ENCODE measurements at regions not wholly inside any gene's neighbourhood (a gene's known extent, or its start where the extent isn't known, plus 50 kb on each side); places are given as distances from the start of the nearest gene placed in this dataset.
"Not testable (repeated sequence)": the region's sequence is repeated elsewhere in the genome, so short reads cannot be mapped to it uniquely, and the experiment has no call there.

DNA sequence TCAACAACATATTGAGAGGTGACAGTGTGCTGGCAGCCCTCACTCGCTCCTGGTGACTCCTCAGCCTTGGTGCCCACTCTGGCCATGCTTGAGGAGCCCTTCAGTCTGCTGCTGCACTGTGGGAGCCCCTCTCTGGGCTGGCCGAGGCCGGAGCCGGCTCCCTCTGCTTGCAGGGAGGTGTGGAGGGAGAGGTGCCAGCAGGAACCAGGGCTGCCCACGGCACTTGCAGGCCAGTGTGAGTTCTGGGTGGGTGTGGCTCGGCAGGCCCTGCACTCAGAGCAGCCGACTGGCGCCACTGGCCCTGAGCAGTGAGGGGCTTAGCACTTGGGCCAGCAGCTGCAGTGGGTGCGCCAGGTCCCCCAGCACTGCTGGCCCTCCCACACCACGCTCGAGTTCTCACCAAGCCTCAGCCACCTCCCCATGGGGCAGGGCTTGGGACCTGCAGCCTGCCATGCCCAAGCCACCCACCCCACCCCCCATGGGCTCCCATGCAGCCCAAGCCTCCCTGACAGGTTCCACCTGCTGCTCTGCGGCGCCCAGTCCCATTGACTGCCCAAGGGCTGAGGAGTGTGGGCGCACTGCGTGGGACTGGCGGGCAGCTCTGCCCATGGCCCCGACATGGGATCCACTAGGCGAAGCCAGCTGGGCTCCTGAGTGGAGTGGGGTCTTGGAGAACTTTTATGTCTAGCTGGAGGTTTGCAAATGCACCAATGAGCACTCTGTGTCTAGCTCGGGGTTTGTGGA lies 377.1 kb upstream of the ANKRD30A start:
- Mint-ChIP-seq H3K36me3 (ENCODE audit: low read depth) (no peaks in the 10 kb centered on the region), H3K27me3 (ENCODE audit: low read depth) (no peaks in the 10 kb centered on the region), H3K9me3 (peaks cover 5% of the 10 kb centered on the region), H3K4me3 (no peak overlapping the region), H3K4me1 (no peaks in the 10 kb centered on the region), H3K27ac (ENCODE audit: unreplicated experiment) (no peak overlapping the region)
- TF ChIP-seq, protein P1, sequence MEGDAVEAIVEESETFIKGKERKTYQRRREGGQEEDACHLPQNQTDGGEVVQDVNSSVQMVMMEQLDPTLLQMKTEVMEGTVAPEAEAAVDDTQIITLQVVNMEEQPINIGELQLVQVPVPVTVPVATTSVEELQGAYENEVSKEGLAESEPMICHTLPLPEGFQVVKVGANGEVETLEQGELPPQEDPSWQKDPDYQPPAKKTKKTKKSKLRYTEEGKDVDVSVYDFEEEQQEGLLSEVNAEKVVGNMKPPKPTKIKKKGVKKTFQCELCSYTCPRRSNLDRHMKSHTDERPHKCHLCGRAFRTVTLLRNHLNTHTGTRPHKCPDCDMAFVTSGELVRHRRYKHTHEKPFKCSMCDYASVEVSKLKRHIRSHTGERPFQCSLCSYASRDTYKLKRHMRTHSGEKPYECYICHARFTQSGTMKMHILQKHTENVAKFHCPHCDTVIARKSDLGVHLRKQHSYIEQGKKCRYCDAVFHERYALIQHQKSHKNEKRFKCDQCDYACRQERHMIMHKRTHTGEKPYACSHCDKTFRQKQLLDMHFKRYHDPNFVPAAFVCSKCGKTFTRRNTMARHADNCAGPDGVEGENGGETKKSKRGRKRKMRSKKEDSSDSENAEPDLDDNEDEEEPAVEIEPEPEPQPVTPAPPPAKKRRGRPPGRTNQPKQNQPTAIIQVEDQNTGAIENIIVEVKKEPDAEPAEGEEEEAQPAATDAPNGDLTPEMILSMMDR (conservative IDR thresholded peaks at IDR 0.05) = no peak
- DNase-seq (ENCODE audit: low read depth, low spot score) = no peak

DNA sequence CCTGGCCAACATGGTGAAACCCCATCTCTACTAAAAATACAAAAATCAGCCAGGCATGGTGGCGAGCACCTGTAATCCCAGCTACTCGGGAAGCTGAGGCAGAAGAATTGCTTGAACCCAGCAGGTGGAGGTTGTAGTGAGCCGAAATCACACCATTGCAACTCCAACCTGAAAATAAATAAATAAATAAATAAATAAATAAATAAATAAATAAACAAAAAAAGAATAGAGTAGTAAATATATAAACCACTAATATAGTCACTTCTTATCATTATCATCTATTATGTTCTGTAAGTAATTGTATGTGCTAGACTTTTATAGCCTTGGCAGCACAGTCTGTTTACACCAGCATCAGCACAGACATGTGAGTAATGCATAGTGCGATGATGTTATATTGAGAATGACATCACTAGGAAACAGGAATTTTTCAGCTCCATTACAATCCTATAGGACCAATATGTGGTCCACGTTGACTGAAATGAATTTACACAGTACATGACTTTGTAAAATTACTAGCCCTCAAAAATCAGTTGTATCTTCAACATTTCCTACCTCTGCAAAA lies 385.4 kb upstream of the ANKRD30A start:
- Mint-ChIP-seq H3K4me3 (no peak overlapping the region), H3K9me3 (no peaks in the 10 kb centered on the region), H3K4me1 (no peaks in the 10 kb centered on the region), H3K27me3 (ENCODE audit: low read depth) (no peaks in the 10 kb centered on the region), H3K27ac (ENCODE audit: unreplicated experiment) (no peak overlapping the region), H3K36me3 (ENCODE audit: low read depth) (no peaks in the 10 kb centered on the region)
- no peak for DNase-seq (ENCODE audit: low read depth, low spot score)
- TF ChIP-seq, protein P1 (conservative IDR thresholded peaks at IDR 0.05) = no peak

DNA sequence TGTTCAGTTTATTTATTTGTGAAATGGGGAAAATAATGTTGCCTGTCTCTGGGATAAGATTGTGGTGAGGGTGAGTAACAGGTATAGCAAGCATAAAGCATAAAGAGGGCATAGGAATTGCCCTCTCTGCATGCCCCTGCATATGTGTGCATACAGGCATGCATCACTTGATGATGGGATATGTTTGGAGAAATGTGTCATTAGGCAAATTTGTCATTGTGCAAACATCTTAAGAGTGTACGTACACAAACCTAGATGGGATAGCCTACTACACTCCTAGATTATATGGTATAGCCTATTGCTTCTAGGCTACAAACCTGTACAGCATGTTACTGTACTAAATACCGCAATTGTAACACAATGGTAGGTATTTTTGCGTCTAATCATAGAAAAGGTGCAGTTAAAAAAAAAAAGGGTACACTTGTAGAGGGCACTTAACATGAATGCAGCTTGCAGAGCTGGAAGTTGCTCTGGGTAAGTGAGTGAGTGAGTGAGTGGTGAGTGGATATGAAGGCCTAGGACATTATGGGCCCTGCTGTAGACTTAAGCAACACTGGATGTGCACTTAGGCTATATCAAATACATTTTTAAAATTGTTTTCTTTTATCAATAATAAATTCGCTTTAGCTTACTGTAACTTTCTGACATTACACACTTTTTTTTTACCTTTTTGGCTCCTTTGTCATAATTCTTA lies 386.5 kb upstream of the ANKRD30A start:
- Mint-ChIP-seq H3K4me3 (no peak overlapping the region), H3K27ac (ENCODE audit: unreplicated experiment) (no peak overlapping the region), H3K9me3 (no peaks in the 10 kb centered on the region), H3K27me3 (ENCODE audit: low read depth) (no peaks in the 10 kb centered on the region), H3K4me1 (no peaks in the 10 kb centered on the region), H3K36me3 (ENCODE audit: low read depth) (no peaks in the 10 kb centered on the region)
- DNase-seq (ENCODE audit: low read depth, low spot score) = no peak
- TF ChIP-seq, protein P1 (conservative IDR thresholded peaks at IDR 0.05) = no peak

DNA sequence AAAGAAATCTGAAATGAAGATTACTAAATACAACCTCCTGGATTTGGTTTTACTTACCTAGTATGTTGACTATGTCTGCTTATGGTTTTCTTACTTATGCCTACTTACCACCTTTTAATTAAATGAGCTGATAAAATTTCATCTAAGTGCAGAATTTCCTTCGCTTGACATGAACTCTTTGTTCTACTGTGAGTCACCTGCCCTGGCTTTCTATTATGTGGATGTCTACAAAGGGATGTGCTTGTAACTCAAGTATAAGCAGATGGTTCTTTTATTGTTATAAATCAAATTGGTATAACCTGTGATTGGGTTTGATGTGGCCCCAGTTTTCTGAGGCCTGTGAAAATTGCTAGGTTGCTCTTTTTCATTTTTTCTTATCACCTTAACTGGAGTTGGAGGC lies 389.1 kb upstream of the ANKRD30A start:
- H3K9me3 Mint-ChIP-seq = peaks cover 2% of the 10 kb centered on the region
- no peak for DNase-seq (ENCODE audit: low read depth, low spot score)
- TF ChIP-seq, protein P1 (conservative IDR thresholded peaks at IDR 0.05) = no peak

DNA sequence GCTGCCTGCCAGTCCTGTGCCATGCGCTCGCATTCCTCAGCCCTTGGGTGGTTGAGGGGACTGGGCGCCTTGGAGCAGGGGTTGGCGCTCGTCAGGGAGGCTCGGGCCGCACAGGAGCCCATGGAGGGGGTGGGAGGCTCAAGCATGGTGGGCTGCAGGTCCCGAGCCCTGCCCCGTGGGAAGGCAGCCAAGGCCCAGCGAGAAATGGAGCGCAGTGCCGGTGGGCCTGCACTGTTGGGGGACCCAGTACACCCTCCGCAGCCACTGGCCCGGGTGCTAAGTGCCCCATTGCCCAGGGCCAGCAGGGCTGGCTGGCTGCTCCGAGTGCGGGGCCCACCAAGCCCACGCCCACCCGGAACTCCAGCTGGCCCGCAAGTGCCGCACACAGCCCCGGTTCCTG lies 390.8 kb upstream of the ANKRD30A start:
- H3K4me1 Mint-ChIP-seq; DNase-seq (ENCODE audit: low read depth, low spot score); H3K27me3 Mint-ChIP-seq (ENCODE audit: low read depth); H3K36me3 Mint-ChIP-seq (ENCODE audit: low read depth); H3K4me3 Mint-ChIP-seq; H3K27ac Mint-ChIP-seq (ENCODE audit: unreplicated experiment); H3K9me3 Mint-ChIP-seq: not testable (repeated sequence)

More for the DNA sequence above, 389.1 kb upstream of the ANKRD30A start:
- Mint-ChIP-seq H3K4me1 (no peaks in the 10 kb centered on the region), H3K4me3 (no peak overlapping the region), H3K27ac (ENCODE audit: unreplicated experiment) (no peak overlapping the region), H3K27me3 (ENCODE audit: low read depth) (no peaks in the 10 kb centered on the region), H3K36me3 (ENCODE audit: low read depth) (no peaks in the 10 kb centered on the region)

DNA sequence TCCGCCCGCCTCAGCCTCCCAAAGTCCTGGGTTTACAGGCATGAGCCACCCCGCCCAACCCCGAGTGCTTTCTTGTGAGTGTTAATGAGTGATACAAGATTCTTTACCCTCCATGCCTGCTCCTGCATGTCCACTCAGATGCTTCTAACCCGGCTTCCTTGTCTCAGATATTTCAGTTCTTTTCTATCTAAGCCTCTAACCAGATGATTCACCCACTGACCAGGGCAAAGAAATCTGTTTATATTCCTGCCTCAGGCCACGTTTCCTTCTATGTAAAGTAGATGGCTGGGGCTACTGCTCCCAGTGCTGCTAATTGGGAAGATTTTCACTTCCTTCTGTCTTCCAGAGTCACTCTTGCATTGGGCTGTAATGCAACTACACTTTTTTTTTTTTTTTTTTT lies 395.1 kb upstream of the ANKRD30A start:
- Mint-ChIP-seq H3K27ac (ENCODE audit: unreplicated experiment) (no peak overlapping the region), H3K9me3 (peaks cover 2% of the 10 kb centered on the region), H3K36me3 (ENCODE audit: low read depth) (no peaks in the 10 kb centered on the region), H3K4me3 (no peak overlapping the region), H3K4me1 (peaks cover 7% of the 10 kb centered on the region), H3K27me3 (ENCODE audit: low read depth) (no peaks in the 10 kb centered on the region)
- no peak for DNase-seq (ENCODE audit: low read depth, low spot score)
- TF ChIP-seq, protein P1 (conservative IDR thresholded peaks at IDR 0.05) = no peak

Data from neural crest cell (in vitro differentiated cells).